GM12891 (cell line): ENCODE measurements at regions not wholly inside any gene's neighbourhood (a gene's known extent, or its start where the extent isn't known, plus 50 kb on each side); places are given as distances from the start of the nearest gene placed in this dataset.

Experiments
- DNase-seq: peaks from one replicate; pipeline ENCODE4 v3.0.0; 2011; ENCODE audit warnings: low spot score; ENCODE audit not compliant: insufficient read length
- FAIRE-seq: peaks from 2 replicates; lab custom pipeline; 2011; peaks lifted over from hg19 to GRCh38; lab: Jason Lieb, UNC
- PAX5 ChIP-seq: IDR thresholded peaks from 2 replicates; pipeline ENCODE4 v1.6.1; 2011; ENCODE audit warnings: low read length, moderate library complexity, mild to moderate bottlenecking; ENCODE audit not compliant: insufficient read depth, severe bottlenecking
- POLR2A ChIP-seq: IDR thresholded peaks from 2 replicates; pipeline ENCODE4 v1.6.1; 2011; ENCODE audit warnings: low read depth, low read length, control low read depth
- POLR2AphosphoS5 ChIP-seq: IDR thresholded peaks from 2 replicates; pipeline ENCODE4 v1.6.1; 2011; ENCODE audit warnings: low read depth, low read length, control low read depth
- POU2F2 ChIP-seq: IDR thresholded peaks from 2 replicates; pipeline ENCODE4 v1.6.1; 2011; ENCODE audit warnings: low read depth, mild to moderate bottlenecking, control low read depth, low read length, moderate library complexity
- SPI1 ChIP-seq: IDR thresholded peaks from 2 replicates; pipeline ENCODE4 v1.6.1; 2011; ENCODE audit warnings: low read depth, low read length, control low read depth
- TAF1 ChIP-seq: IDR thresholded peaks from 2 replicates; pipeline ENCODE4 v1.6.1; 2011; ENCODE audit warnings: low read depth, low read length, control low read depth

DNA sequence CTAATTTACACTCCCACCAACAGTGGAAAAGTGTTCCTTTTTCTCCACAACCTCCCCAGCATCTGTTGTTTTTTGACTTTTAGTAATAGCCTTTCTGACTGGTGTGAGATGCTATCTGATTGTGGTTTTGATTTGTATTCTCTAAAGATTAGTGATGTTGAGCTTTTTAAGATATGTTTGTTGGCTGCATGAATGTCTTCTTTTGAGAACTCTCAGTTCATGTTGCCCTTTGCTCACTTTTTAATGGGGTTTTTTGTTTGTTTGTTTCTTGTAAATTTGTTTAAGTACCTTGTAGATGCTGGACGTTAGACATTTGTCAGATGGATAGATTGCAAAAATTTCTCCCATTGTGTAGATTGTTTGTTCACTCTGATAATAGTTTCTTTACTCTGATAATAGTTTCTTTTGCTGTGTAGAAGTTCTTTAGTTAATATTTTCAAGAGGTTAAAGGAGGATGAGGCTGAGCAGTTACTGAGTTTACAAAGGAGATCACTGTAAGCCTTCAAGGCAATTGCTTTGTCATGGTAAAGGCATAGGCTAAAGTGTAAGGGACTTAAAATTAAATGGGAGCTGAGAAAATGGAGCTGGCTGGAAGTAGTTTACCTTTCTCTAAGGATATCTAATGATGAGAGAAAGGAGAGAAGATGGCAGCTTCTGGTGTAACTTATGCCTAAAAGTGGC, 323.4 kb downstream of the PCDH7 start:
- FAIRE-seq = no peak
- TF ChIP-seq TAF1 (no peak), POLR2AphosphoS5 (no peak), POU2F2 (no peak), POLR2A (no peak), SPI1 (no peak), PAX5 (no peak)
- DNase-seq = no peak

DNA sequence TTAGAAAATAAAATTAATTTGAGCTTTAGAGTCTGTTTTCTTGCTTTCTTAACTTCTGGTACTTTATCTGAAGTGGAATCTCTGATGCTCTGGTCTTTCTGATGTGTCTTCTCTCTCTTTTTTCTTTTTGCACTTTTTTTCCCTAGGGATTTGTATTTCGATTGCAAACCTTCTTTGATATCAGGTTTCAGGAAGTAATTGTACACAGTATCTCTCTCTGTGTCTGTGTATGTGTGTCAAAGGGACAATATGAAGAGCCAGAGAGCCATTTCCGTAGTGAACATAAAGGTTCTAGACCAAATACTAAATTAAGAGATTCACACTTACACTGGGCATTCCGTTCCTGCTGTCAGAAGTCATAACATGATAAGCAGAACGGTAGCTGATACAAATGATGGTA, 325.0 kb downstream of the PCDH7 start:
- no peak for FAIRE-seq
- no peak for DNase-seq
- no peak for TF ChIP-seq POU2F2
- no peak for TF ChIP-seq PAX5
- TF ChIP-seq POLR2A = no peak
- no peak for TF ChIP-seq SPI1

DNA sequence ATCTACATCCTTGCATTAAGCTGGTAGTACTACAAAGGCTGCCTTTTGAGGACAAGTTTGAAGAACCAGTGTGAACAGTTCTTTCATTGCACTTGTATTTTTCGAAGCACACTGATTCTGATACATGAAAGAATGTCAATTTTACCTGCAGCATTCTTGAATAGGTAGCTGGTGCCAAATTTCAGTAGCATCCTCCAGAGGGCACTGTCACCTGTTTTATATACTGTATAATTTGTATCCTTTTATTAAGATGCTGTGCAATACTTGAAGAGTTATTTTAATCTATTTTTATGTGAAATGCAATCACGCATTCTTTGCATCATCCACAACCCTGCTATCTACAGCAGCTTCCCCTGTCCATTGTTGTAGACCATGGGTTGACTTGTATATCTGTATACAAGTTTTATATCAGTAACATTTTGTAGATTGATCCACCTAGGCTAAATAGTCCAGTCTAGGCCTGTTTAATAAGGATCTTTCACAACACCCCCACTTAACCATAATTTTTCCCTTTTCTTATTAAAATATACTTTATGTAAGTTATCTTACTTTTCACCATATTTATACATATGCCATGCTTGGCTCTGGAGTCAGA, 325.7 kb downstream of the PCDH7 start:
- FAIRE-seq (no peak), DNase-seq (no peak)
- TF ChIP-seq PAX5 = no peak
- TF ChIP-seq TAF1 = no peak
- TF ChIP-seq SPI1 = no peak
- no peak for TF ChIP-seq POU2F2
- no peak for TF ChIP-seq POLR2AphosphoS5
- TF ChIP-seq POLR2A = no peak

DNA sequence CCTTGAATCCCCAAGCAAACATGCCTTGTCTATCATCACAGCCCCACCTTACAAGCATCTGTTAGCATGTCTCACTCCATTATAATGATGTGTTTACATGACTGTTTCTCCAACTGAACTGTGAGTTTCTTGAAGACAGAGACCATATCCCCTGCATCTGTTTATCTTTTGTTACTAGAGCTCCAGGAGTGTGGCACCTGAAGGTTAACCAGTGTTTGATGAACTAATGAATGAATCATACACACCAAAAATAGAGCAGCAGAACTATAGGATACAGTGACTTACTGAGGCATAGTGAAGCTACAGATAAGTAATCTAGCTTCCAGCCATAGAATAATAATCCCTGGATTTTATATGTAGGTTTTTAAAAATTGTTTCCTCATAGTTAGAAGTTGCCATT, 331.0 kb downstream of the PCDH7 start:
- TF ChIP-seq PAX5 = no peak
- no peak for TF ChIP-seq TAF1
- no peak for FAIRE-seq
- no peak for DNase-seq

DNA sequence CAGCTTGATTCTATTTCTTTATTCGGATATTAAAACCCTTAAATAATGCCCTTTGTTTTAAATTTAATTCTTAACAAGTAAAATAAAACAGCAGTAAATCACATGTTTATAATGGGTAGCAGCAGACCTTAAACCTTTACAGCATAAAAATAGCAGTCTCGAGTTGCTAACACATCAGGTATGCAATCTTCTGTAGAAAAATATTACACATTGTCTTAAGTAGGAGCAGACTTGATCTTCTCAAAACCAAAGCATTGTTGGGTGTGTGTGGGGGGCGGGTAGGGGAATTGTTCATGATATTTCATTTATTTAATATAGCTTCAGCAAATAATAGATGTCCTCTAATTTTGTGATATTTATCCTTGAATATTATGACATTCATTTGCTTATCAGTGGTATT, 331.4 kb downstream of the PCDH7 start:
- FAIRE-seq = no peak
- TF ChIP-seq TAF1 = no peak
- no peak for DNase-seq

DNA sequence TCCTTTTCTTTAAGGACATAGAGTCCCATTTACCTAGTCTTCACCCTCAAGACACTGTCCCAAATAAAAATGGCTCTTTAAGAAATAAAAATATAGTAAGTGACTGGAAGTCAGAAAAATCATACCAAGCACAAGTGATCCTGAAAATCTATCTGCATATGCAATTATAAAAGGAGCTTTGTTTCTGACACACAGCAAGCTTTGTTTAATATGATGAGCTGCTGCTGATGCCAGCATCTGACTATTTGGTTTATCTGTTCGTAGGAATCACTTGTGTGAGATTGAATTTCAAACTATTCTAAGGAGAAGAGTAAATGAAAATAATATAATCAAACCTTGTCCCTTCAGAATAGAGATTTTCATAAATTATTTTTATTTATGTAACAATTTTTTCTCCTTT, 332.4 kb downstream of the PCDH7 start:
- FAIRE-seq (no peak), DNase-seq (no peak)
- TF ChIP-seq POU2F2 (no peak), POLR2A (no peak), POLR2AphosphoS5 (no peak), SPI1 (no peak), TAF1 (no peak), PAX5 (no peak)

DNA sequence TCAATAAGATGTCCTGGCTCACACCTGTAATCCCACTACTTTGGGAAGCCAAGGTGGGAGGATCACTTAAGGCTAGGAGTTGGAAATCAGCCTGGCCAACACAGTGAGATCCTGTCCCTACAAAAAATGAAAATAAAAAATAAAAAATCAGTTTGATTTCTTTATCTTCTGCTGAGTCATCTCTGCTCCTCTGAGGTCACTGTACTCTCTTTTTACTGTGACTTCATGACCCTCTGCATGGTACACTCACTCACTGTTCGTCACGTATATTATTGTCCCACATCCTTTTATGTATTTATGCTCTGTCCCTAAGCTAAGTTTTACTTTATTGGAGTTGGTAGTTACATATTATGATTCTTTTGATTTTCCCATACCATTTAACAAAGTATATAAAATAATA, 333.3 kb downstream of the PCDH7 start:
- TF ChIP-seq SPI1 (no peak), PAX5 (no peak), POLR2AphosphoS5 (no peak), POU2F2 (no peak), TAF1 (no peak), POLR2A (no peak)
- FAIRE-seq (no peak), DNase-seq (no peak)

DNA sequence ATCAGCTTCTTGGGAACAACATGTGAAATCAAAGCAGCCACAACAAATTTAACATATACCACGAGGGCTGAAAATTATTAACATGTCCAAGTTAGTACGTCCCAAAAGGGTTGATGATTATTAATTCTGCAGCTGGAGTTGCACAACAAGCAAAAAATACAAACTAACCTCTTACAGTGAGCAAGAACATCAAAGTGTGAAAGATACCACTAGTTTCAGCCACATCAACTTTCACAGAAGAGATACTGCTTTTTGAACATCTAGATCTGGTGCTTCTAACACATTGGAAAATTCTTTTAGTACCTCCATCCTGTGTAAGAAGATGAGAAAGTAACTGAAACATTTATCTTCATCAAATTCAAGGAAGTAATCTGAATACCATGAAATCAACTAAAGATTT, 334.1 kb downstream of the PCDH7 start:
- DNase-seq (no peak), FAIRE-seq (no peak)
- TF ChIP-seq POLR2A (no peak), TAF1 (no peak), PAX5 (no peak), SPI1 (no peak), POLR2AphosphoS5 (no peak), POU2F2 (no peak)

DNA sequence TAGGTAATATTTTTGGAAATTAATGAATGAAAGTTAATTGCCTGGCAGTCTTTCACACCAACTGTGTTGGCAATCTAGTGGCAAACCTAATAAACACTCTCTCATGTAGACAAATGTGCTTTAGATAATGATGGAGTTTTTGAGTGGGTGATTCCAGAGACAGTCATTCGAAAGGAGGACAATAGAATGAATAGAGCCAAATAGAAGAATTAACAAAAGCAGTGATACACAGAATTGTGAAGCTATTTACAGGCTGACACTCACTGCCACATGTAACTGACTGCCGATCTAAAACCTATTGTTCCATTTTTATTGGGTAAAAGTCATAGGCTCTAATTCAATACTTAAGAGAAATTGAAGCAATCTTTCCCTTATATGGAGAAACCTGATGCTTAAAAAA, 338.5 kb downstream of the PCDH7 start:
- no peak for DNase-seq
- TF ChIP-seq POLR2A = no peak
- no peak for TF ChIP-seq TAF1
- TF ChIP-seq SPI1 = no peak
- FAIRE-seq = no peak

DNA sequence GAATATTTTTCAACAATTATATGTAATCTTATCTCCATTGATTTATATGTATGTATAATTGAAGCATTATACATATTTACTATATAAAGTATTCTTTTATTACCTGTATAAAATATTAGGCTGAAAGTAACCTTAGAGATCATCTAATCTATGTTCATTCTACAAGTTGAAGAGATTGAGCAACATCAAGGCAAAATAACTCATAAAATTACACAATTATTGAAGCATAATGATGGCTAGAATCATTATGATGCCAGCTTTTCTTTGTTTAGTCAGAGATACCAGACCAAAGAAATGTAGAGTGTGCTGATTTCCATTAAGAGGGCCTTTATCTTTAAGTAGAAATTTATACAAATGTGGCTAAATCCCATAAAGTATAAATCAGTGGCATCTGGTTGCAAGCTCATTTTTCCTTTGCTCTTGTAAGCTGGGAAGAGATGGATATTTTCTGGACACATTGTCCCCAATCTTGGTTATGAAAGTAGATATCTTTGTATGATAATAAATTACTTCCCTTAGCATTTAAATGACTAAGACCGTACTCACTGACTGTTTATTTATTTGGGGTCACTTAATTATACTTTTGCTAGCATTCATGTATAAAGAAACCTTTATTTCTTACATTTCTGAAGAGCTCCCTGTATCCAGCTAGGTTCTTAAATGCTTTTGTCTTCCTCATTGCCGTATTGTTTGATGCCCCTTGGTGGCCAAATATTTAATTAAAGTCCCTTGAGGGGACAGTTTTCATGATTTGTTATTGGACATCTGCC, 339.8 kb downstream of the PCDH7 start:
- TF ChIP-seq SPI1 (no peak), TAF1 (no peak), POLR2AphosphoS5 (no peak), PAX5 (no peak), POLR2A (no peak), POU2F2 (no peak)
- DNase-seq = no peak
- FAIRE-seq = no peak
